Amygdala (tissue), 56 donors: ENCODE measurements at regions not wholly inside any gene's neighbourhood (a gene's known extent, or its start where the extent isn't known, plus 50 kb on each side); places are given as distances from the start of the nearest gene placed in this dataset.

Experiments
- DNase-seq, 56 donors: peaks; one replicate each; lab custom pipeline; 2025; lab: John Stamatoyannopoulos, UW

GRCh38 chr6:150813319-150813992 lies 52.0 kb upstream of the MTHFD1L start:
- peak in 4 of 56 donors; percentile 7 to 32 (median 20) for DNase-seq

GRCh38 chr6:150813993-150814359 lies 51.5 kb upstream of the MTHFD1L start:
- DNase-seq, result no peak
